DND-41 (cell line): ENCODE measurements at regions not wholly inside any gene's neighbourhood (a gene's known extent, or its start where the extent isn't known, plus 50 kb on each side); places are given as distances from the start of the nearest gene placed in this dataset.

ENCODE experiments used
- ATAC-seq: fragments of 200-7000 bp; cut with Tn5 transposase; 3 replicates; pipeline ENCODE4 v1.9.1; 2021; ENCODE audit warnings: low read depth; ENCODE audit not compliant: insufficient read depth
- DNase-seq: peaks from one replicate; pipeline ENCODE4 v3.0.0-alpha.2; 2020
- H2AFZ ChIP-seq: 2 replicates; pipeline ENCODE4 v1.6.0; 2012; ENCODE audit warnings: low read depth, low read length
- H3K27ac ChIP-seq: 2 replicates; pipeline ENCODE4 v1.5.1; 2012; ENCODE audit warnings: low read length, inconsistent platforms
- H3K27me3 ChIP-seq: fragments of 200-600 bp; sonication (generic); 2 replicates; pipeline ENCODE4 v1.6.0; 2012; ENCODE audit warnings: low read length, mild to moderate bottlenecking, inconsistent platforms; ENCODE audit not compliant: insufficient read depth, poor library complexity
- H3K36me3 ChIP-seq: 2 replicates; pipeline ENCODE4 v1.5.1; 2012; ENCODE audit warnings: low read length, inconsistent platforms; ENCODE audit not compliant: insufficient read depth
- H3K4me1 ChIP-seq: 2 replicates; pipeline ENCODE4 v1.5.1; 2012; ENCODE audit warnings: mild to moderate bottlenecking, low read length; ENCODE audit not compliant: insufficient read depth
- H3K4me2 ChIP-seq: 2 replicates; pipeline ENCODE4 v1.6.0; 2012; ENCODE audit warnings: mild to moderate bottlenecking, moderate library complexity, low read length, inconsistent platforms; ENCODE audit not compliant: insufficient read depth
- H3K4me3 ChIP-seq, 2 experiments: fragments of 200-600 bp in 1 of 2; shearing (Covaris generic) in 1 of 2; 2 replicates each; pipeline ENCODE4 v1.5.1; 2012 to 2016; ENCODE audit warnings: inconsistent platforms in 2 of 2, low read length in 2 of 2, mild to moderate bottlenecking in 2 of 2, low read depth in 1 of 2, moderate library complexity in 1 of 2
- H3K79me2 ChIP-seq: 2 replicates; pipeline ENCODE4 v1.6.0; 2012; ENCODE audit warnings: low read length, inconsistent platforms; ENCODE audit not compliant: insufficient read depth
- H3K9ac ChIP-seq: 2 replicates; pipeline ENCODE4 v1.6.0; 2012; ENCODE audit warnings: low read depth, mild to moderate bottlenecking, inconsistent platforms, low read length, moderate library complexity
- H3K9me3 ChIP-seq: 2 replicates; pipeline ENCODE4 v1.5.1; 2012; ENCODE audit warnings: low read length, moderate library complexity, mild to moderate bottlenecking, inconsistent platforms; ENCODE audit not compliant: insufficient read depth, severe bottlenecking
- H4K20me1 ChIP-seq: 2 replicates; pipeline ENCODE4 v1.6.0; 2012; ENCODE audit warnings: low read length; ENCODE audit not compliant: insufficient read depth
- EZH2 ChIP-seq: IDR thresholded peaks from 3 replicates; pipeline ENCODE4 v1.6.1; 2012; ENCODE audit warnings: borderline replicate concordance, low read depth, mild to moderate bottlenecking, moderate library complexity, low read length, inconsistent platforms; ENCODE audit not compliant: severe bottlenecking
- TF ChIP-seq, protein P1 (sequence below): IDR thresholded peaks from 2 replicates; pipeline ENCODE4 v1.5.1; 2012; ENCODE audit warnings: borderline replicate concordance, low read length, moderate library complexity, mild to moderate bottlenecking; ENCODE audit not compliant: poor library complexity, severe bottlenecking; ENCODE audit errors: extremely low read depth

DNA sequence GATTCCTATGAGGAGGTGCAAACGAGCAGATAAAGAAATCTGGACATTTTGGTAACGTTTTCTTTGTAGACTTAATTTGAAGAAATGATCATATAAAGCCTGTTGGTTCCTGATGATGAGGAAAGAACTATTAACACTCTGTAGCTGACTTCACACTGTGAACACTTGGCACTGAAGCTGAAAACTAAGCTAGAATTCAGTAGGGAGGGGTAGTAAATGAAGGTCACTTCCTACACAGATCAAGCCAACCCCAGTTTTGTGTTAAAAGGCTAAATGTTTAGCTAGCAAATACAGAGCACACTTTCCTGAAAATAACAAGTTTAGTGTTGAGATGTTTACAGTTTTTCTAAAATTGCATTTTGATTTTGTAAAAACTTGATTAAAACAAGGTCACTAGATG is 296.2 kb upstream of the PRDM1 start:
- Histone ChIP-seq H3K9me3 (no peaks in the 10 kb centered on the region), H3K27me3 (no peaks in the 10 kb centered on the region), H3K79me2 (no peaks in the 10 kb centered on the region), H3K4me1 (peaks cover 26% of the 10 kb centered on the region), H3K9ac (no peak overlapping the region), H3K27ac (no peak overlapping the region), H3K4me3 (no peak overlapping the region), H2AFZ (no peak overlapping the region), H3K4me2 (no peak overlapping the region), H3K36me3 (no peaks in the 10 kb centered on the region), H4K20me1 (no peaks in the 10 kb centered on the region)
- no peak for TF ChIP-seq EZH2
- TF ChIP-seq, protein P1, sequence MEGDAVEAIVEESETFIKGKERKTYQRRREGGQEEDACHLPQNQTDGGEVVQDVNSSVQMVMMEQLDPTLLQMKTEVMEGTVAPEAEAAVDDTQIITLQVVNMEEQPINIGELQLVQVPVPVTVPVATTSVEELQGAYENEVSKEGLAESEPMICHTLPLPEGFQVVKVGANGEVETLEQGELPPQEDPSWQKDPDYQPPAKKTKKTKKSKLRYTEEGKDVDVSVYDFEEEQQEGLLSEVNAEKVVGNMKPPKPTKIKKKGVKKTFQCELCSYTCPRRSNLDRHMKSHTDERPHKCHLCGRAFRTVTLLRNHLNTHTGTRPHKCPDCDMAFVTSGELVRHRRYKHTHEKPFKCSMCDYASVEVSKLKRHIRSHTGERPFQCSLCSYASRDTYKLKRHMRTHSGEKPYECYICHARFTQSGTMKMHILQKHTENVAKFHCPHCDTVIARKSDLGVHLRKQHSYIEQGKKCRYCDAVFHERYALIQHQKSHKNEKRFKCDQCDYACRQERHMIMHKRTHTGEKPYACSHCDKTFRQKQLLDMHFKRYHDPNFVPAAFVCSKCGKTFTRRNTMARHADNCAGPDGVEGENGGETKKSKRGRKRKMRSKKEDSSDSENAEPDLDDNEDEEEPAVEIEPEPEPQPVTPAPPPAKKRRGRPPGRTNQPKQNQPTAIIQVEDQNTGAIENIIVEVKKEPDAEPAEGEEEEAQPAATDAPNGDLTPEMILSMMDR, result no peak
- DNase-seq (no peak), ATAC-seq (no peak)

DNA sequence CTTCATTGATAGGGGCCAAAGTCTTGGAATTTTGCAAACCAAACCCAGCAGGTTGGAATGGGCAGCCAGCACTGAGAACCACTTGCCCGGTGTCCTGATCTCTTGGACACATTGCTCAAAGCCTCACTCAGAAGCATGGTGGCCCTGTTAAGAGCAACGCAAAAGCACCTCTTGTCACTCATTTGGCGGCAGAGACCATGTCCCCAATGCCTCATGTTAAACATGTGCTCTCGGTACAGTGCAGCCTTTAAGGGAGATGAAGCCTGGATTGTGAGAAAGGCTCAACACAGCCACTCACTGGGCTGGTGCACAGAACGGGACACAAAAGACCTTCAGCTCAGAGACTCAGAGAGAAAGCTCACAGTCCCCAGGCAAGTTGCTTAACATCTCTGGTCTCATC is 298.4 kb upstream of the PRDM1 start:
- Histone ChIP-seq H3K27me3 (no peaks in the 10 kb centered on the region), H2AFZ (0 out of 2 replicates have a peak overlapping the region, but pooled peaks have one; percentile 9), H3K4me2 (no peak overlapping the region), H4K20me1 (no peaks in the 10 kb centered on the region), H3K4me3 (no peak overlapping the region), H3K27ac (no peak overlapping the region), H3K4me1 (peaks cover 10% of the 10 kb centered on the region), H3K79me2 (no peaks in the 10 kb centered on the region), H3K9me3 (no peaks in the 10 kb centered on the region), H3K36me3 (no peaks in the 10 kb centered on the region), H3K9ac (no peak overlapping the region)
- no peak for ATAC-seq
- DNase-seq, result no peak
- TF ChIP-seq EZH2, result no peak
- TF ChIP-seq, protein P1, result no peak

DNA sequence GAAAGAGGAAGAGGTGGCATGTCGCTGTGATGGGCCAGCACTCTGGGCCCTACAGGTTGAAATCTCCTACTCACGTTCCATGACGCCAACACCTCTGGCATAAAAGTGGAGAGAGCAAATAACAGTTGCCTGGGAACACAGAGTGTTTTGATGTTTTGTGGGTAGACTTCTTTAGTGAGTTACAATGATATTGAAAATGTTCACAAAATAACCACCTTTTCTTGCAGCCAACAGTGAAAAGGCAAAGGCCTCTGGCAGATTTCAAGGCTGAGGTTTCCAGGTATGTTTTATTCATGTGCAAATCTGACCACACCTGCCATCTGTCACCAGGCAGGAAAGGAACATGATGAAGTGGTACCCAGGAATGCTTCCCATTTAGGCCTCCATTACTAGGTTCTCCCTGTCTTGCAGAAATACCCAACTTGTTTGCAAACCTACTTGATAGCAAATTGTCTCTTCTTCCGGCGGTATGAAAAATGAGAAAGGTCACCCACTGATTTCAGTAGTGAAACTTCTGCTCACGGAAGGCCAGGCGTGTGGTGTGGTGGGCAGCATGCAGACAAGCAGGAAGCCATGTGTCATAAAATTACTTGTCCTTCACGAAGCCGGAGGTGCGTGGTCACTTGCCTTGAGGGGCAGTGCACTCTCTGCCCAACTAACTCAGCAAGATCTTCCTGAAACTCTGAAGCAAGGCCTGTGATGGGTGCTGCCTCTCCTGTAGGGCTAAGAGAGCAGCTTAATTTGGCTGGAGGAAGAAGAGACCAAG is 299.1 kb upstream of the PRDM1 start:
- no peaks in the 10 kb centered on the region for H3K27me3 ChIP-seq
- DNase-seq (no peak), ATAC-seq (no peak)
- no peak for TF ChIP-seq EZH2
- TF ChIP-seq, protein P1, result no peak
- H2AFZ ChIP-seq, result no peak overlapping the region
- no peaks in the 10 kb centered on the region for H4K20me1 ChIP-seq
- no peaks in the 10 kb centered on the region for H3K79me2 ChIP-seq
- no peaks in the 10 kb centered on the region for H3K36me3 ChIP-seq
- no peak overlapping the region for H3K9ac ChIP-seq
- H3K4me1 ChIP-seq, result peaks cover 13% of the 10 kb centered on the region
- H3K27ac ChIP-seq, result no peak overlapping the region
- H3K4me3 ChIP-seq, result no peak overlapping the region
- H3K9me3 ChIP-seq, result no peaks in the 10 kb centered on the region
- H3K4me2 ChIP-seq, result no peak overlapping the region
